ENCODE measurements at regions not wholly inside any gene's neighbourhood (a gene's known extent, or its start where the extent isn't known, plus 50 kb on each side); places are given as distances from the start of the nearest gene placed in this dataset.
"Not testable (repeated sequence)": the region's sequence is repeated elsewhere in the genome, so short reads cannot be mapped to it uniquely, and the experiment has no call there.

- H3K4me3 ChIP-seq (ENCODE audit: low read length) = no peak overlapping the region
- H3K9ac ChIP-seq (ENCODE audit: low read length) = no peak overlapping the region
- no peaks in the 10 kb centered on the region for H3K27me3 ChIP-seq (ENCODE audit: control insufficient read depth, insufficient read depth, low read length)
- no peaks in the 10 kb centered on the region for H3K4me1 ChIP-seq (ENCODE audit: control insufficient read depth, insufficient read depth, low read length)
- no peak overlapping the region for H3K27ac ChIP-seq (ENCODE audit: low read depth, low read length)
- no peaks in the 10 kb centered on the region for H3K36me3 ChIP-seq (ENCODE audit: control insufficient read depth, insufficient read depth, low read length)
These were observed 920.1 kb downstream of the KCNJ2 start for GRCh38 chr17:71089431-71089830.

- no peak overlapping the region for H3K9ac ChIP-seq (ENCODE audit: low read length)
- no peak overlapping the region for H3K4me3 ChIP-seq (ENCODE audit: low read length)
- H3K36me3 ChIP-seq (ENCODE audit: control insufficient read depth, insufficient read depth, low read length) = no peaks in the 10 kb centered on the region
- no peaks in the 10 kb centered on the region for H3K27me3 ChIP-seq (ENCODE audit: control insufficient read depth, insufficient read depth, low read length)
- H3K27ac ChIP-seq (ENCODE audit: low read depth, low read length) = no peak overlapping the region
- no peaks in the 10 kb centered on the region for H3K4me1 ChIP-seq (ENCODE audit: control insufficient read depth, insufficient read depth, low read length)
These were observed 928.7 kb downstream of the KCNJ2 start for GRCh38 chr17:71098071-71098470.

GRCh38 chr17:71099003-71099714 lies 929.8 kb downstream of the KCNJ2 start:
- Histone ChIP-seq H3K9ac (ENCODE audit: low read length) (no peak overlapping the region), H3K27ac (ENCODE audit: low read depth, low read length) (no peak overlapping the region), H3K27me3 (ENCODE audit: control insufficient read depth, insufficient read depth, low read length) (no peaks in the 10 kb centered on the region), H3K4me1 (ENCODE audit: control insufficient read depth, insufficient read depth, low read length) (no peaks in the 10 kb centered on the region), H3K36me3 (ENCODE audit: control insufficient read depth, insufficient read depth, low read length) (no peaks in the 10 kb centered on the region), H3K4me3 (ENCODE audit: low read length) (no peak overlapping the region)

DNA sequence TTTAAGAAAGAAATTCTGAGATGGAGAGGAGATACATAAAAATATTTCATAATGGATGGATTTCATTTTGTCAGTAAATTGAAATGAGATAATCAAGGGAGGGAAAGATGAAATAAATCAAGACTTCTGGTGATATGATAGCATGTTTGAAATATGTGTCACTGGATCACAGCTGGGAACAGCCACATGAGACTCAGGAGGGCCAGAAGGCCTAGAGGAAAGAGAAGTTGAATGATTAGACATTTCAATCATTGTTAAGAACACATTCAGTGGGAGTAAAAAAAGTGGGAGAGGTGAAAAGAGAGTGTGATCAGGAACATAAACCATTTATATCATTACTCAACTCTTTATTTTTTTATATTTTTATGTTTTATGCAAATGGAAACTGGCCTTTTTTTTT lies 933.4 kb downstream of the KCNJ2 start:
- no peaks in the 10 kb centered on the region for H3K4me1 ChIP-seq (ENCODE audit: control insufficient read depth, insufficient read depth, low read length)
- H3K27me3 ChIP-seq (ENCODE audit: control insufficient read depth, insufficient read depth, low read length) = no peaks in the 10 kb centered on the region
- no peak overlapping the region for H3K27ac ChIP-seq (ENCODE audit: low read depth, low read length)
- no peak overlapping the region for H3K4me3 ChIP-seq (ENCODE audit: low read length)
- H3K9ac ChIP-seq (ENCODE audit: low read length) = no peak overlapping the region
- H3K36me3 ChIP-seq (ENCODE audit: control insufficient read depth, insufficient read depth, low read length) = no peaks in the 10 kb centered on the region

- Histone ChIP-seq H3K27ac (ENCODE audit: low read depth, low read length) (no peak overlapping the region), H3K4me3 (ENCODE audit: low read length) (no peak overlapping the region), H3K36me3 (ENCODE audit: control insufficient read depth, insufficient read depth, low read length) (no peaks in the 10 kb centered on the region), H3K27me3 (ENCODE audit: control insufficient read depth, insufficient read depth, low read length) (no peaks in the 10 kb centered on the region), H3K9ac (ENCODE audit: low read length) (no peak overlapping the region), H3K4me1 (ENCODE audit: control insufficient read depth, insufficient read depth, low read length) (no peaks in the 10 kb centered on the region)
These were observed 934.9 kb downstream of the KCNJ2 start for GRCh38 chr17:71104225-71104624.

GRCh38 chr17:71106056-71106455 lies 936.7 kb downstream of the KCNJ2 start:
- H3K27ac ChIP-seq (ENCODE audit: low read depth, low read length); H3K4me3 ChIP-seq (ENCODE audit: low read length); H3K27me3 ChIP-seq (ENCODE audit: control insufficient read depth, insufficient read depth, low read length); H3K36me3 ChIP-seq (ENCODE audit: control insufficient read depth, insufficient read depth, low read length); H3K9ac ChIP-seq (ENCODE audit: low read length); H3K4me1 ChIP-seq (ENCODE audit: control insufficient read depth, insufficient read depth, low read length): not testable (repeated sequence)

GRCh38 chr17:71107136-71107535 lies 937.8 kb downstream of the KCNJ2 start:
- Histone ChIP-seq H3K27me3 (ENCODE audit: control insufficient read depth, insufficient read depth, low read length) (no peaks in the 10 kb centered on the region), H3K27ac (ENCODE audit: low read depth, low read length) (no peak overlapping the region), H3K9ac (ENCODE audit: low read length) (no peak overlapping the region), H3K36me3 (ENCODE audit: control insufficient read depth, insufficient read depth, low read length) (no peaks in the 10 kb centered on the region), H3K4me1 (ENCODE audit: control insufficient read depth, insufficient read depth, low read length) (no peaks in the 10 kb centered on the region), H3K4me3 (ENCODE audit: low read length) (no peak overlapping the region)

DNA sequence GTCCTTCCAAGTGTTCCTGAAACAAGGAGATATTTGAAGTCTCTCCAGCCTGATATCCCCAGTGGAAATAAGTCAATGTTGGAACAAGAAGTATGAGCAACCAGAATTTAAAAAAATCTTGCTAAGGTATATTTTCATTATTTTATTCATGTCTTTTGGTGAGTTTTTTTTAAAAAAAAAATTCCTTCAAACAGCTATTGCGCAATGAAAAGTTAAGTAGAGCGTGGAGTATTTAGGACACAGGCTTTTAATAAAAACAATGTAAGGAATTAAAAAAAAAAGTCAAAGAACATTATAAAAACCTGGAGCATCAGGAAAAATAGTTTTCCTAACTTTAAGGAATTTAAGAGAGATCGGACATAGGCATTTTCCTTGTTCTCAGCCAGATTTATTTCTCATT lies 940.4 kb downstream of the KCNJ2 start:
- no peaks in the 10 kb centered on the region for H3K4me1 ChIP-seq (ENCODE audit: control insufficient read depth, insufficient read depth, low read length)
- H3K36me3 ChIP-seq (ENCODE audit: control insufficient read depth, insufficient read depth, low read length) = no peaks in the 10 kb centered on the region
- no peak overlapping the region for H3K27ac ChIP-seq (ENCODE audit: low read depth, low read length)
- H3K9ac ChIP-seq (ENCODE audit: low read length) = no peak overlapping the region
- H3K27me3 ChIP-seq (ENCODE audit: control insufficient read depth, insufficient read depth, low read length) = no peaks in the 10 kb centered on the region
- H3K4me3 ChIP-seq (ENCODE audit: low read length) = no peak overlapping the region

GRCh38 chr17:71110326-71110725 lies 941.0 kb downstream of the KCNJ2 start:
- Histone ChIP-seq H3K27ac (ENCODE audit: low read depth, low read length) (no peak overlapping the region), H3K4me3 (ENCODE audit: low read length) (no peak overlapping the region), H3K9ac (ENCODE audit: low read length) (no peak overlapping the region), H3K36me3 (ENCODE audit: control insufficient read depth, insufficient read depth, low read length) (no peaks in the 10 kb centered on the region), H3K27me3 (ENCODE audit: control insufficient read depth, insufficient read depth, low read length) (no peaks in the 10 kb centered on the region), H3K4me1 (ENCODE audit: control insufficient read depth, insufficient read depth, low read length) (no peaks in the 10 kb centered on the region)

DNA sequence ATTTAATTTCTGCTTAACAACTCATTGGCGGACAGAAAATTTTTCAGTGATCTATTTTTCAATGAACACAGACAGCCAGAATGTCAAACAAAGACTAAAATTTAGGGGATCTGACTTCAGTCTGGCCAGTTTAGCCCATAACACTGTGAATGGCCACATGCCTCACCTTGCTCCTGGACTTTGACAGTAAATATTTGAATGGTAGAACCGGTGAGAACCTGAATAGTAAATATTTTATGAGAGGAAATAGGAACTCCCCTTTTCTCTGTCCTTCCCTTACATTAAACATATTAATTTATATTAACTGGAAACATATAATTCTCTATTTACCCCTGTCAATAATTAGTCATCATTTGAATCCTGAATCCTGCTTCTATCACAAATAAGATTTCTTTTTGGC lies 942.1 kb downstream of the KCNJ2 start:
- Histone ChIP-seq H3K9ac (ENCODE audit: low read length) (no peak overlapping the region), H3K4me3 (ENCODE audit: low read length) (no peak overlapping the region), H3K27ac (ENCODE audit: low read depth, low read length) (no peak overlapping the region), H3K27me3 (ENCODE audit: control insufficient read depth, insufficient read depth, low read length) (no peaks in the 10 kb centered on the region), H3K36me3 (ENCODE audit: control insufficient read depth, insufficient read depth, low read length) (no peaks in the 10 kb centered on the region), H3K4me1 (ENCODE audit: control insufficient read depth, insufficient read depth, low read length) (no peaks in the 10 kb centered on the region)

GRCh38 chr17:71111934-71112333 lies 942.6 kb downstream of the KCNJ2 start:
- no peaks in the 10 kb centered on the region for H3K4me1 ChIP-seq (ENCODE audit: control insufficient read depth, insufficient read depth, low read length)
- no peak overlapping the region for H3K4me3 ChIP-seq (ENCODE audit: low read length)
- no peak overlapping the region for H3K9ac ChIP-seq (ENCODE audit: low read length)
- no peaks in the 10 kb centered on the region for H3K36me3 ChIP-seq (ENCODE audit: control insufficient read depth, insufficient read depth, low read length)
- H3K27ac ChIP-seq (ENCODE audit: low read depth, low read length) = no peak overlapping the region
- no peaks in the 10 kb centered on the region for H3K27me3 ChIP-seq (ENCODE audit: control insufficient read depth, insufficient read depth, low read length)

GRCh38 chr17:71113347-71113746 lies 944.0 kb downstream of the KCNJ2 start:
- Histone ChIP-seq H3K27me3 (ENCODE audit: control insufficient read depth, insufficient read depth, low read length) (no peaks in the 10 kb centered on the region), H3K9ac (ENCODE audit: low read length) (no peak overlapping the region), H3K36me3 (ENCODE audit: control insufficient read depth, insufficient read depth, low read length) (no peaks in the 10 kb centered on the region), H3K27ac (ENCODE audit: low read depth, low read length) (no peak overlapping the region), H3K4me3 (ENCODE audit: low read length) (no peak overlapping the region), H3K4me1 (ENCODE audit: control insufficient read depth, insufficient read depth, low read length) (no peaks in the 10 kb centered on the region)

GRCh38 chr17:71114911-71115668 lies 945.8 kb downstream of the KCNJ2 start:
- no peak overlapping the region for H3K27ac ChIP-seq (ENCODE audit: low read depth, low read length)
- no peaks in the 10 kb centered on the region for H3K36me3 ChIP-seq (ENCODE audit: control insufficient read depth, insufficient read depth, low read length)
- no peak overlapping the region for H3K9ac ChIP-seq (ENCODE audit: low read length)
- no peaks in the 10 kb centered on the region for H3K4me1 ChIP-seq (ENCODE audit: control insufficient read depth, insufficient read depth, low read length)
- no peaks in the 10 kb centered on the region for H3K27me3 ChIP-seq (ENCODE audit: control insufficient read depth, insufficient read depth, low read length)
- no peak overlapping the region for H3K4me3 ChIP-seq (ENCODE audit: low read length)
